CD14-positive monocyte (primary cell): ENCODE measurements at regions not wholly inside any gene's neighbourhood (a gene's known extent, or its start where the extent isn't known, plus 50 kb on each side); places are given as distances from the start of the nearest gene placed in this dataset.

Experiments used
- DNase-seq, 3 donors: peaks; one replicate each; pipeline ENCODE4 v3.0.0-alpha.2; 2011 to 2022
- H2AFZ ChIP-seq: 2 replicates; pipeline ENCODE4 v1.6.0; 2012; ENCODE audit warnings: mild to moderate bottlenecking, low read depth, low read length, inconsistent platforms; ENCODE audit not compliant: insufficient read depth, poor library complexity, severe bottlenecking
- H3K27ac ChIP-seq, 2 donors: 1 replicate in 1 of 2; 2 replicates in 1 of 2; pipeline ENCODE4 v1.5.1; 2012 to 2013; ENCODE audit warnings: low read length in 2 of 2, control low read depth in 1 of 2, inconsistent platforms in 1 of 2, low read depth in 1 of 2, mild to moderate bottlenecking in 1 of 2
- H3K27me3 ChIP-seq, 2 donors: one replicate each; pipeline versions ENCODE4 v1.6.0 to v1.6.1; 2011 to 2013; ENCODE audit warnings: low read length in 2 of 2; ENCODE audit not compliant: control insufficient read depth in 2 of 2, insufficient read depth in 2 of 2
- H3K36me3 ChIP-seq, 2 donors: replicated peaks in 1 of 2; 1 replicate in 1 of 2; 2 replicates in 1 of 2; pipeline versions ENCODE4 v1.5.1 to v1.6.1; 2012 to 2013; ENCODE audit warnings: low read length in 2 of 2, control low read depth in 1 of 2, inconsistent platforms in 1 of 2, mild to moderate bottlenecking in 1 of 2; ENCODE audit not compliant: insufficient read depth in 2 of 2, control insufficient read depth in 1 of 2
- H3K4me1 ChIP-seq, 2 donors: 1 replicate in 1 of 2; 2 replicates in 1 of 2; pipeline versions ENCODE4 v1.5.1 to v1.6.1; 2012 to 2013; ENCODE audit warnings: low read length in 2 of 2, control low read depth in 1 of 2, inconsistent platforms in 1 of 2, mild to moderate bottlenecking in 1 of 2, moderate library complexity in 1 of 2; ENCODE audit not compliant: insufficient read depth in 2 of 2, control insufficient read depth in 1 of 2
- H3K4me2 ChIP-seq: replicated peaks from 2 replicates; pipeline ENCODE3; 2012; ENCODE audit warnings: low read length, moderate library complexity, mild to moderate bottlenecking; ENCODE audit not compliant: poor library complexity, severe bottlenecking; ENCODE audit errors: extremely low read depth
- H3K4me3 ChIP-seq, 3 experiments: fragments of 200-600 bp in 1 of 3; sonication (generic) in 1 of 3; replicated peaks in 1 of 3; 1 replicate in 2 of 3; 2 replicates in 1 of 3; pipeline ENCODE4 v1.5.1; 2011 to 2013; ENCODE audit warnings: low read length in 3 of 3, mild to moderate bottlenecking in 3 of 3, control low read depth in 2 of 3, low read depth in 2 of 3, inconsistent platforms in 1 of 3, moderate library complexity in 1 of 3
- H3K79me2 ChIP-seq: 2 replicates; pipeline ENCODE4 v1.6.0; 2012; ENCODE audit warnings: mild to moderate bottlenecking, control low read depth, inconsistent platforms, low read length, moderate library complexity; ENCODE audit not compliant: insufficient read depth
- H3K9ac ChIP-seq: 2 replicates; pipeline ENCODE4 v1.6.0; 2017; ENCODE audit warnings: low read length, mild to moderate bottlenecking; ENCODE audit not compliant: insufficient read depth, poor library complexity, severe bottlenecking
- H3K9me3 ChIP-seq, 2 donors: replicated peaks in 1 of 2; 1 replicate in 1 of 2; 2 replicates in 1 of 2; pipeline versions ENCODE4 v1.5.1 to v1.6.1; 2012 to 2013; ENCODE audit warnings: low read length in 2 of 2, control low read depth in 1 of 2; ENCODE audit not compliant: control insufficient read depth in 1 of 2, insufficient read depth in 1 of 2
- H4K20me1 ChIP-seq: 2 replicates; pipeline ENCODE4 v1.6.0; 2012; ENCODE audit warnings: mild to moderate bottlenecking, low read length, control low read depth, moderate library complexity; ENCODE audit not compliant: insufficient read depth
- H3K27ac Mint-ChIP-seq, 7 donors: one replicate each; pipeline ENCODE4 v1.8.0; 2020; ENCODE audit warnings: mild to moderate bottlenecking in 7 of 7, mixed read lengths in 7 of 7, moderate library complexity in 6 of 7, inconsistent platforms in 2 of 7
- H3K27me3 Mint-ChIP-seq, 3 donors: one replicate each; pipeline ENCODE4 v1.8.0; 2021 to 2022; ENCODE audit warnings: low read depth in 3 of 3, mild to moderate bottlenecking in 3 of 3, mixed read lengths in 3 of 3, moderate library complexity in 3 of 3, inconsistent platforms in 1 of 3
- H3K36me3 Mint-ChIP-seq, 2 donors: one replicate each; pipeline ENCODE4 v1.8.0; 2020; ENCODE audit warnings: mixed read lengths in 2 of 2, inconsistent platforms in 1 of 2, mild to moderate bottlenecking in 1 of 2
- H3K4me1 Mint-ChIP-seq: one replicate; pipeline ENCODE4 v1.8.0; 2020; ENCODE audit warnings: mild to moderate bottlenecking, mixed read lengths
- H3K4me3 Mint-ChIP-seq, 2 donors: one replicate each; pipeline ENCODE4 v1.8.0; 2020; ENCODE audit warnings: mild to moderate bottlenecking in 2 of 2, mixed read lengths in 2 of 2, moderate library complexity in 1 of 2
- H3K9me3 Mint-ChIP-seq, 7 donors: one replicate each; pipeline ENCODE4 v1.8.0; 2020 to 2022; ENCODE audit warnings: mixed read lengths in 7 of 7, mild to moderate bottlenecking in 6 of 7, moderate library complexity in 6 of 7, inconsistent platforms in 2 of 7
- CTCF ChIP-seq: fragments of 200-600 bp; IDR thresholded peaks from one replicate; pipeline ENCODE4 v1.8.0; 2022; ENCODE audit warnings: antibody characterized with exemption, mild to moderate bottlenecking
- WGBS: methylation state at CpG from one replicate; pipeline ENCODE4 v1.1.5; 2013; ENCODE audit warnings: missing lambda C conversion rate; ENCODE audit not compliant: insufficient coverage; 5-methylcytosine and 5-hydroxymethylcytosine counted together
- intact Hi-C, 2 donors: fragments of 100-400 bp; cut with micrococcal nuclease; formaldehyde crosslinking; loops; one replicate each; pipeline versions ENCODE4 v1.15.0 to v1.15.1; 2023

- Histone ChIP-seq H3K4me1 (no peaks in the 10 kb centered on the region), H3K27ac (no peak overlapping the region), H3K27me3 (no peaks in the 10 kb centered on the region), H3K9me3 (no peaks in the 10 kb centered on the region), H4K20me1 (no peaks in the 10 kb centered on the region), H3K4me3 (no peak overlapping the region), H3K79me2 (no peaks in the 10 kb centered on the region), H2AFZ (no peak overlapping the region), H3K36me3 (no peaks in the 10 kb centered on the region), H3K9ac (no peak overlapping the region), H3K4me2 (no peak overlapping the region)
- H3K36me3 Mint-ChIP-seq: no peaks in the 10 kb centered on the region
- no peak for TF ChIP-seq CTCF
- H3K27me3 Mint-ChIP-seq: peaks cover 0 to 2% (median 0%) of the 10 kb centered on the region in 3 donors
- H3K9me3 Mint-ChIP-seq: peaks cover 0 to 7% (median 0%) of the 10 kb centered on the region in 7 donors
- WGBS: 81% methylated on average over 2 of the region's 3 CpGs
- intact Hi-C loops: no loop called here
- no peak for DNase-seq
- no peak overlapping the region for H3K4me3 Mint-ChIP-seq
- no peak overlapping the region for H3K27ac Mint-ChIP-seq
- no peaks in the 10 kb centered on the region for H3K4me1 Mint-ChIP-seq
These were observed 216.2 kb downstream of the RFPL4B start for GRCh38 chr6:112563368-112563767.

GRCh38 chr6:112568066-112568465, 220.9 kb downstream of the RFPL4B start:
- no peak overlapping the region for H3K9ac ChIP-seq
- no peak for TF ChIP-seq CTCF
- H3K79me2 ChIP-seq: no peaks in the 10 kb centered on the region
- Mint-ChIP-seq H3K27ac (no peak overlapping the region), H3K4me3 (no peak overlapping the region), H3K36me3 (no peaks in the 10 kb centered on the region), H3K9me3 (peaks cover 0 to 5% (median 0%) of the 10 kb centered on the region in 7 donors), H3K4me1 (no peaks in the 10 kb centered on the region), H3K27me3 (peaks cover 0 to 1% (median 0%) of the 10 kb centered on the region in 3 donors)
- H3K36me3 ChIP-seq: no peaks in the 10 kb centered on the region
- no peak overlapping the region for H3K4me3 ChIP-seq
- no peaks in the 10 kb centered on the region for H3K27me3 ChIP-seq
- H3K9me3 ChIP-seq: no peaks in the 10 kb centered on the region
- H3K27ac ChIP-seq: no peak overlapping the region
- intact Hi-C loops: no loop called here
- H2AFZ ChIP-seq: no peak overlapping the region
- no peaks in the 10 kb centered on the region for H3K4me1 ChIP-seq
- DNase-seq: no peak
- H4K20me1 ChIP-seq: no peaks in the 10 kb centered on the region
- H3K4me2 ChIP-seq: no peak overlapping the region
